AG10803 (cell line): ENCODE measurements at regions not wholly inside any gene's neighbourhood (a gene's known extent, or its start where the extent isn't known, plus 50 kb on each side); places are given as distances from the start of the nearest gene placed in this dataset.

ENCODE experiments used
- DNase-seq: peaks from one replicate; pipeline ENCODE4 v3.0.0; 2010; ENCODE audit warnings: low read depth
- H3K4me3 ChIP-seq: 2 replicates; pipeline ENCODE4 v1.5.1; 2011; ENCODE audit warnings: mild to moderate bottlenecking, low read length, control low read depth
- CTCF ChIP-seq: conservative IDR thresholded peaks from 2 replicates; pipeline ENCODE4 v1.5.1; 2011; ENCODE audit warnings: mild to moderate bottlenecking, low read length, control low read depth, inconsistent platforms

GRCh38 chr11:36933481-36933880, 335.4 kb upstream of the RAG2 start:
- no peak for DNase-seq
- no peak overlapping the region for H3K4me3 ChIP-seq
- no peak for TF ChIP-seq CTCF

DNA sequence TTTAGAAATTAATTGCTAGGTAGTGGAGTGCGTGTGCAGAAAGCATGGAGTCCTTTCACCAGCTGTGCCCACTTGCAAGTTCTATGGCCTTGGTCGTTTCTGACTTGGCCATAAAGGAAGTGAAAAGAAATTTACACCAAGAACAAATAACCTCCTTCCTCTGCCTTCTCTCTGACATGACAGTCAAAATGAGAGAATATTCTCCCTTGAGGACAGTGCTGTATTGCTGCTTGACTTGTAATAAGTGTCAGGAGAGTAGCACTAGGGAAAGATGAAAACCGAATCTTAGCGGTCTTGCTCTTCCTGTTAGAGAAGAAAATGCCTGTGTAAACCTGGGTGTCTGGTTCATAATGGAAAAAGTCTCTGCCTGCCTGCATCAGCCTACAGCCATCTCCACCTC, 333.1 kb upstream of the RAG2 start:
- DNase-seq = no peak
- no peak for TF ChIP-seq CTCF
- H3K4me3 ChIP-seq = no peak overlapping the region

DNA sequence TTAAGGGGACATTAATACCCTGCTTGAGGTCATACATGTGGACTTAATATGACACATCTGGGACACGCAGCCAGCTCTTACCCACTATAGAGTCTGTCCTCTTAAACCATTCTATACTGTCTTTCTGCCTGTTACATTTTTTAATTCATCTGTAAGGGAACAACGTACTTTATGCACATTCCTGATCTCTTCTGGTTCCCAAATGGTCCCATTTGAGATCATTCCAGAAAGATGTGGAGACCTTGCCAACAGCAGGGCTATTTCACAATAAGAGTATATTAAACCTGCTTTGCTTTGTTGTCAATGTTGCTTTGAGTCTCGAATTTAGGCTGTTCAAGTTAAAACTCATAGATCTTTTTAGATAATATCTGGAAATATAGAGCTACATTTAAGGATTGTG, 332.2 kb upstream of the RAG2 start:
- no peak overlapping the region for H3K4me3 ChIP-seq
- TF ChIP-seq CTCF = no peak
- DNase-seq = no peak

DNA sequence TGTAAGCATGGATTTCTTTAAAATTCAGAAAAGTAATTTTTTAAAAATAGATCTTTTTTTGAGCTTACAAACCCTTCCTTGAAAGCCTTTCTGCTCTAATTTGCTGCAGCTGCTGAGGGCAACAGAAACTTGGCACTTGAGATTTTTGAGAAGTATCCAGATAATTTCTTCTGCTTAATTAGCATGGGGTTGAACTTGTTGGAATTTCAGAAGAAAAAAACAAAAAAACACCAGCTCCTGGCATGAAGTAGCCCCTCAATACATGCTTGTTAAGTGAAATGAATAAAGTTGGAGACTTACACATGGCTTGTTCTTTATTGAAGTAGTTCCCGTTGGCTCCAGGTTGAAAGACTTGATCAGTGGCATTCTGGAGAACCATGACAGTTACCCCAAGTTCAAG, 331.4 kb upstream of the RAG2 start:
- TF ChIP-seq CTCF = no peak
- DNase-seq = no peak
- no peak overlapping the region for H3K4me3 ChIP-seq

DNA sequence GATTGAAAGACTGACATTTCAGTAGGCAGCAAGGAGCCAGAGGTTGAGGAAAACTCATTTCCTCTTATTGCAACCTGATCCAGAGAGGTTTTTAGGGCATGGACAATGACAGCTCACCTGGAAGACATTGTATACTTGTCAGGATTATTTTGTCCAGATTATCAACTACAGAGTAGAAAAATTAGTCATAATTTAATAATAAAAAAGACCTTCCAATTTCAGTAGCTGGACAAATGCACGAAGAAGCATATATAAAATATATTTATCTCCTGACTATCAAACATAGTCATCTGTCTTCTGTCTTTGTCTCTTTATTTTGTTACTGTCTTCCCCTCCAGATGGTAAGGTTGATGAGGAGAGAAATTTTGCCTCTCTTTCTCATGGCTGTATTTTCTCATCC, 330.6 kb upstream of the RAG2 start:
- TF ChIP-seq CTCF = no peak
- DNase-seq = no peak
- no peak overlapping the region for H3K4me3 ChIP-seq

DNA sequence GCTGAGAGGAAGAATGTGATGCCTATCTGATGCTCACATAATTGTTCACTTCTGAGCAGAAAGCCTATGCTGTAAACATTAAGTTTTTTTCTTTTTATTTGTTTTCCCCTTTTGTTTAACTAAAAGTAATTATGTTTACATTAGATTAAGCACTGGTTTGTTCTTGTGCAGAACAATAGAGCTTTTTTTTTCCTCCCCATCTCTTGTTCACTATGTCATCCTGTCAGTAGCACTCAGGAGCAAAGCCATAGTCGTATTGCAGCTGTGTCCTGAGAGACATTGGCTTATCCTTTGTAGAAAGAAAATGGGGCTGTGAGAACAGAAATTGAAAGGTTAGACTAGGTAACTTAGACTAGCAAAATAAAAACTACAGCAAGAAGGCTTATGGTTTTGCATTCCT, 301.8 kb upstream of the RAG2 start:
- DNase-seq = no peak
- no peak for TF ChIP-seq CTCF
- no peak overlapping the region for H3K4me3 ChIP-seq

DNA sequence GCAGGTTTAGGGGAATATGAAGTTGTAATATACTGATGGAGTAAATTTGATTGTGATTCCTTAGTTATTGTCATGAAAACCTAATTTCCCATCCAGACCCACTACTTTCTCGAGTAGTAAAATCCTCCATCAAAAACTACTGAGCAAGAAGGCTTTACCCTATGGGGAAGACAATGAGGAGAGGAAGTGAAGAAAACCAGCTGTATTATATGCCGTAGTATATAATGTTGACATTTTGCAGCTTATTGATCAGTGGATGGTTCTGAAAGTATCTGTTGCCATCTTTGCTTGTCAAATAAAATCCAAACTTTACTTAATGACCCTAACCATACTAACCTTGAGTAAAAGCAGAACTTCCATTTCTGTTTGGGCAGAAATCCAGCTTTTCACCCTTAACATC, 292.8 kb upstream of the RAG2 start:
- DNase-seq = no peak
- H3K4me3 ChIP-seq = no peak overlapping the region
- TF ChIP-seq CTCF = no peak
